SH-SY5Y (cell line): ENCODE measurements at regions not wholly inside any gene's neighbourhood (a gene's known extent, or its start where the extent isn't known, plus 50 kb on each side); places are given as distances from the start of the nearest gene placed in this dataset.

Experiments
- GATA2 ChIP-seq: IDR thresholded peaks from 2 replicates; pipeline ENCODE4 v1.6.1; 2011; ENCODE audit warnings: mild to moderate bottlenecking, low read depth, low read length
- GATA3 ChIP-seq: IDR thresholded peaks from 2 replicates; pipeline ENCODE4 v1.6.1; 2011; ENCODE audit warnings: low read depth, mild to moderate bottlenecking, low read length, moderate library complexity

- TF ChIP-seq GATA2 (no peak), GATA3 (no peak)
These were observed 114.5 kb downstream of the MMUT start for GRCh38 chr6:49348561-49348960.
